Ovary (tissue), 7 donors: ENCODE measurements at regions not wholly inside any gene's neighbourhood (a gene's known extent, or its start where the extent isn't known, plus 50 kb on each side); places are given as distances from the start of the nearest gene placed in this dataset.

Experiments used
- DNase-seq, 5 donors: peaks; one replicate each; pipeline ENCODE4 v3.0.0-alpha.2; 2019 to 2020
- H3K27ac ChIP-seq, 2 donors: fragments of 200-600 bp; one replicate each; pipeline versions ENCODE4 v1.5.1 to v1.8.0; 2019 to 2022
- H3K27me3 ChIP-seq: fragments of 200-600 bp; one replicate; pipeline ENCODE4 v1.8.0; 2022
- H3K36me3 ChIP-seq: fragments of 200-600 bp; sonication (generic); one replicate; pipeline ENCODE4 v1.5.1; 2019
- H3K4me1 ChIP-seq: one replicate; pipeline ENCODE4 v1.8.1; 2013; ENCODE audit warnings: mild to moderate bottlenecking, moderate library complexity; ENCODE audit not compliant: insufficient read depth
- H3K4me3 ChIP-seq: fragments of 200-600 bp; sonication (generic); one replicate; pipeline ENCODE4 v1.5.1; 2017
- H3K9me3 ChIP-seq, 2 donors: fragments of 200-600 bp in 1 of 2; sonication (generic) in 1 of 2; one replicate each; pipeline versions ENCODE4 v1.5.1 to v1.8.1; 2013 to 2019; ENCODE audit warnings: mild to moderate bottlenecking in 1 of 2, moderate library complexity in 1 of 2
- EP300 ChIP-seq: sonication (generic); formaldehyde crosslinking; IDR thresholded peaks from one replicate; pipeline ENCODE4 v1.6.1; 2017; ENCODE audit warnings: antibody characterized with exemption
- POLR2A ChIP-seq: fragments of 450-650 bp; IDR thresholded peaks from one replicate; pipeline ENCODE4 v1.6.1; 2017; ENCODE audit warnings: antibody characterized with exemption, mild to moderate bottlenecking, moderate library complexity
- WGBS, 3 donors: extraction: QIAGEN DNeasy Blood & Tissue Kit in 1 of 3; methylation state at CpG; one replicate each; pipeline versions ENCODE4 v1.1.5 to v1.1.7; 2013 to 2017; 5-methylcytosine and 5-hydroxymethylcytosine counted together
- intact Hi-C, 4 donors: fragments of 100-400 bp; cut with DNase I; formaldehyde crosslinking; loops; one replicate each; pipeline versions ENCODE4 v1.11.0 to v1.15.1; 2022 to 2023
- TF ChIP-seq, protein P1 (sequence below), 3 donors: fragments of 450-650 bp in 2 of 3; fragments of 200-600 bp in 1 of 3; IDR thresholded peaks; one replicate each; pipeline versions ENCODE4 v1.5.1 to v1.8.0; 2016 to 2022; ENCODE audit warnings: antibody characterized with exemption in 3 of 3, mild to moderate bottlenecking in 1 of 3
- donor health status: DM: no; HTN: no; CAD: no; lungs with moderate emphysema.
- donor health status: DM: no; HTN: no; CAD: no.
- donor health status: Bipolar disorder and iron deficiency.
- donor health status: DM: no; HTN: no; CAD: no.
- donor health status: DM: yes; HTN: yes; CAD: no.

DNA sequence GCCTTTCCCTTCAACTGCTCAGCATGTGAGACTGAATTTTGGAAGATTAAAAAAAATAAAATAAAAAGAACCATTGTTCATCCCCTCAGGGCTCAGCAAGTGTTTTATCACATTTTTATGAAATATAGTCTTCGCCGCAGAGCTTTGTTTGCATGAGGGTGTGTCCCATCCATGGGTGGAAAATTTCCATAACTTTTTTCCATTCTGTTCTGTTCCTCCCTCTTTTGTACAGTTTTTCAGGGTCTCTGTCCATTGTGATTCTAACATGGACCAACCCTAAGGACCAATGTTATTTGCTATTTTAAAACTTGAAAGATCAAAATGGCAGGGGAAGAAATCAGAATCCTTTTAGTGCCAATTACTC is 213.3 kb upstream of the SGK1 start:
- WGBS, 3 donors, result 76 to 92% (median 88%) methylated on average over 2 of the region's 2 CpGs
- no peak for TF ChIP-seq EP300
- TF ChIP-seq POLR2A, result no peak
- TF ChIP-seq, protein P1, sequence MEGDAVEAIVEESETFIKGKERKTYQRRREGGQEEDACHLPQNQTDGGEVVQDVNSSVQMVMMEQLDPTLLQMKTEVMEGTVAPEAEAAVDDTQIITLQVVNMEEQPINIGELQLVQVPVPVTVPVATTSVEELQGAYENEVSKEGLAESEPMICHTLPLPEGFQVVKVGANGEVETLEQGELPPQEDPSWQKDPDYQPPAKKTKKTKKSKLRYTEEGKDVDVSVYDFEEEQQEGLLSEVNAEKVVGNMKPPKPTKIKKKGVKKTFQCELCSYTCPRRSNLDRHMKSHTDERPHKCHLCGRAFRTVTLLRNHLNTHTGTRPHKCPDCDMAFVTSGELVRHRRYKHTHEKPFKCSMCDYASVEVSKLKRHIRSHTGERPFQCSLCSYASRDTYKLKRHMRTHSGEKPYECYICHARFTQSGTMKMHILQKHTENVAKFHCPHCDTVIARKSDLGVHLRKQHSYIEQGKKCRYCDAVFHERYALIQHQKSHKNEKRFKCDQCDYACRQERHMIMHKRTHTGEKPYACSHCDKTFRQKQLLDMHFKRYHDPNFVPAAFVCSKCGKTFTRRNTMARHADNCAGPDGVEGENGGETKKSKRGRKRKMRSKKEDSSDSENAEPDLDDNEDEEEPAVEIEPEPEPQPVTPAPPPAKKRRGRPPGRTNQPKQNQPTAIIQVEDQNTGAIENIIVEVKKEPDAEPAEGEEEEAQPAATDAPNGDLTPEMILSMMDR (IDR thresholded peaks at IDR 0.05), result no peak
- peaks cover 2% of the 10 kb centered on the region for H3K4me1 ChIP-seq

DNA sequence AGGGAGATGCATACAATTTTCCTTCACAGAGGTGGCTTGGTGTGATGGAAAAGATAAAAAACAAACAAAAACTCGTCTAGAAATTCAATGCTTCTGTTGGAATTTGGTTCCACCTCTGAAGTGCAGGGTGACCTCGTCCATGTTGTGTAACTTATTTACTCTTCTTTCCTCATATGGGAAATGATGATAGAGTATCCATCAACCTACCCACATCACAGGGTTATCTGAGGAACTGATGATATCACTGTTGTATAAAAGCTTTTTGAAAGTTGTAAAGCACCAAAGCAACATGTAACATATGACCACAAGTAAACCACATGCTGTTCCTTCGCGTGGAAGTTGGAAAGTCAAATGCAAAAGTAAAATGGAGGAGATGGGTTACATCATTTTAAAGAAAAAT is 212.0 kb upstream of the SGK1 start:
- H3K27ac ChIP-seq, result no peak overlapping the region
- no peaks in the 10 kb centered on the region for H3K36me3 ChIP-seq
- H3K4me1 ChIP-seq, result peaks cover 2% of the 10 kb centered on the region
- no peaks in the 10 kb centered on the region for H3K27me3 ChIP-seq
- DNase-seq, result no peak
- intact Hi-C loops, result no loop called here
- no peak overlapping the region for H3K4me3 ChIP-seq
- no peaks in the 10 kb centered on the region for H3K9me3 ChIP-seq
- TF ChIP-seq, protein P1 (IDR thresholded peaks at IDR 0.05), result no peak
- TF ChIP-seq EP300, result no peak
- TF ChIP-seq POLR2A, result no peak
- 73 to 77% (median 76%) methylated on average over 4 of the region's 4 CpGs for WGBS, 3 donors

More for the DNA sequence above, 213.3 kb upstream of the SGK1 start:
- DNase-seq, result no peak
- Histone ChIP-seq H3K36me3 (no peaks in the 10 kb centered on the region), H3K27me3 (no peaks in the 10 kb centered on the region), H3K4me3 (no peak overlapping the region), H3K27ac (no peak overlapping the region), H3K9me3 (no peaks in the 10 kb centered on the region)
- intact Hi-C loops, result no loop called here

DNA sequence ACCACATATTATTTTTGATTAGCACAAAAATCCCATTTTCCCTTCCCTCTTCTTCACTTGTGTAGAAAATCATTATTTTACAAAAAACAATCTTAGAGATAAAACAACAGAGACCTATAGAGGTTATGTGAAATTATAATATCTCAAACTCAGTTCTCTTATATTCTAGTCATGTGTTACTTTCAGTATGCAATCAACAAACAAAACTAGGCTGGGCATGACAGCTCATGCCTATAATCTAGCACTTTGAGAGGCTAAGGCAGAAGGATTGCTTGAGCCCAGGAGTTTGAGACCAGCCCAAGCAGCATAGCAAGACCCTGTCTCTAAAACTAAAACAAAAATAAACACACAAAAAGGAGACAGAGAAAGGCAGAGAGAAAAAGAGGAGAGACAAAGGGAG is 211.4 kb upstream of the SGK1 start:
- intact Hi-C loops, result no loop called here
- Histone ChIP-seq H3K9me3 (no peaks in the 10 kb centered on the region), H3K4me3 (no peak overlapping the region), H3K36me3 (no peaks in the 10 kb centered on the region), H3K27me3 (no peaks in the 10 kb centered on the region), H3K27ac (no peak overlapping the region), H3K4me1 (peaks cover 2% of the 10 kb centered on the region)
- TF ChIP-seq EP300 (no peak), POLR2A (no peak)
- TF ChIP-seq, protein P1 (IDR thresholded peaks at IDR 0.05), result no peak
- no peak for DNase-seq

DNA sequence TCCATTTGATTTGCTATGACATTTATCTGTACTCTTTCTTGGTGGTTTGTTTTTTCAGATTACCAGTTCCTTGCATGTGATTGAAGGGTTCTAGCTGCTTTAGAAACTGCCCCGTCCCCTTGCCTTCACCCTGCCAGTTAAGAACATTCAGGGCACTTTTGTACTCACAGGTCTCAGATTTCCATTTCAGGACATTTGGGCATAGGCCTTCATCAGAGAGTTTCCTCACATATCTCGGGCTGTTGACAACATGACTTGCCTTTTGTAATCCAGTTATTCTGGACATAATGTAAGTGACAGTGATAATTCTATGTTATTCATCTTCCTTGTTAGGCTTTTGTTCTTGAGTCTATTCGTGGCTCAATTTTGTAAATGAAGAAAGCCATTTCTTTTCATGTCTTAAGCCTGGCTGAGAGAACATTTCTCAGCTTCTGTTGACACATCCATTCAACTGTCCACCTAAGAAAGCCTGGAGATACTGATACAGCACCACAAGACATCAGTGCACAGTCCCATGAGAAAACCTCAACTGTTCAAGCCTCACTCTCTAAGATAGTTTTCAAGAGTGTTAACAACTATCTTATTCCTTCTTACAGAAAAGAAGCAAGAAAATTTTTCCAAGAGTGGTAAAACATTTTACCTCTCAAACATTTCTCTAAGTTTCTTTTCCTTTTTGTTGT is 209.3 kb upstream of the SGK1 start:
- Histone ChIP-seq H3K4me1 (no peaks in the 10 kb centered on the region), H3K4me3 (no peak overlapping the region), H3K27ac (no peak overlapping the region), H3K9me3 (no peaks in the 10 kb centered on the region), H3K36me3 (no peaks in the 10 kb centered on the region), H3K27me3 (no peaks in the 10 kb centered on the region)
- WGBS, 3 donors, result 92 to 97% (median 96%) methylated on average over 3 of the region's 3 CpGs
- DNase-seq, result no peak
- TF ChIP-seq, protein P1 (IDR thresholded peaks at IDR 0.05), result no peak
- TF ChIP-seq EP300, result no peak
- TF ChIP-seq POLR2A, result no peak
- intact Hi-C loops, result no loop called here
